SKM-1 (cell line): ENCODE measurements at regions not wholly inside any gene's neighbourhood (a gene's known extent, or its start where the extent isn't known, plus 50 kb on each side); places are given as distances from the start of the nearest gene placed in this dataset.
"Not testable (repeated sequence)": the region's sequence is repeated elsewhere in the genome, so short reads cannot be mapped to it uniquely, and the experiment has no call there.

Source experiments
- DNase-seq: peaks from one replicate; lab custom pipeline; 2025; ENCODE audit not compliant: unreplicated experiment; lab: John Stamatoyannopoulos, UW

- no peak for DNase-seq
These were observed 97.2 kb upstream of the ELMO1 start for GRCh38 chr7:37545619-37546534.

GRCh38 chr7:37546677-37547076 lies 98.0 kb upstream of the ELMO1 start:
- no peak for DNase-seq

- no peak for DNase-seq
These were observed 100.6 kb upstream of the ELMO1 start for GRCh38 chr7:37549076-37549931.

GRCh38 chr7:37550426-37550825 lies 101.8 kb upstream of the ELMO1 start:
- no peak for DNase-seq

GRCh38 chr7:37550872-37551271 lies 102.2 kb upstream of the ELMO1 start:
- no peak for DNase-seq

- DNase-seq: no peak
These were observed 103.4 kb upstream of the ELMO1 start for GRCh38 chr7:37552030-37552429.

- not testable (repeated sequence) for DNase-seq
These were observed 103.8 kb upstream of the ELMO1 start for GRCh38 chr7:37552439-37552838.

- DNase-seq: no peak
These were observed 106.9 kb upstream of the ELMO1 start for GRCh38 chr7:37555528-37555927.

GRCh38 chr7:37557571-37558209 lies 109.0 kb upstream of the ELMO1 start:
- no peak for DNase-seq

- no peak for DNase-seq
These were observed 109.8 kb upstream of the ELMO1 start for GRCh38 chr7:37558320-37559096.

GRCh38 chr7:37570145-37570544 lies 113.4 kb upstream of the GPR141 start:
- DNase-seq: no peak

GRCh38 chr7:37571806-37572205 lies 111.8 kb upstream of the GPR141 start:
- DNase-seq: no peak

GRCh38 chr7:37577412-37577811 lies 106.2 kb upstream of the GPR141 start:
- DNase-seq: no peak

- no peak for DNase-seq
These were observed 105.7 kb upstream of the GPR141 start for GRCh38 chr7:37577901-37578300.

GRCh38 chr7:37578350-37578749 lies 105.2 kb upstream of the GPR141 start:
- DNase-seq: no peak

GRCh38 chr7:37580376-37580775 lies 103.2 kb upstream of the GPR141 start:
- no peak for DNase-seq

GRCh38 chr7:37584651-37585463 lies 98.7 kb upstream of the GPR141 start:
- peak; percentile 52 for DNase-seq

GRCh38 chr7:37590824-37591223 lies 92.7 kb upstream of the GPR141 start:
- no peak for DNase-seq

GRCh38 chr7:37592366-37592765 lies 91.2 kb upstream of the GPR141 start:
- DNase-seq: no peak

- no peak for DNase-seq
These were observed 89.0 kb upstream of the GPR141 start for GRCh38 chr7:37594602-37595001.
